Fibroblast of skin of left quadriceps (primary cell): ENCODE measurements at regions not wholly inside any gene's neighbourhood (a gene's known extent, or its start where the extent isn't known, plus 50 kb on each side); places are given as distances from the start of the nearest gene placed in this dataset.
"Not testable (repeated sequence)": the region's sequence is repeated elsewhere in the genome, so short reads cannot be mapped to it uniquely, and the experiment has no call there.

Experiments
- DNase-seq, 2 experiments: peaks; one replicate each; pipeline ENCODE4 v3.0.0-alpha.2; 2013; ENCODE audit warnings: low read depth in 2 of 2

DNA sequence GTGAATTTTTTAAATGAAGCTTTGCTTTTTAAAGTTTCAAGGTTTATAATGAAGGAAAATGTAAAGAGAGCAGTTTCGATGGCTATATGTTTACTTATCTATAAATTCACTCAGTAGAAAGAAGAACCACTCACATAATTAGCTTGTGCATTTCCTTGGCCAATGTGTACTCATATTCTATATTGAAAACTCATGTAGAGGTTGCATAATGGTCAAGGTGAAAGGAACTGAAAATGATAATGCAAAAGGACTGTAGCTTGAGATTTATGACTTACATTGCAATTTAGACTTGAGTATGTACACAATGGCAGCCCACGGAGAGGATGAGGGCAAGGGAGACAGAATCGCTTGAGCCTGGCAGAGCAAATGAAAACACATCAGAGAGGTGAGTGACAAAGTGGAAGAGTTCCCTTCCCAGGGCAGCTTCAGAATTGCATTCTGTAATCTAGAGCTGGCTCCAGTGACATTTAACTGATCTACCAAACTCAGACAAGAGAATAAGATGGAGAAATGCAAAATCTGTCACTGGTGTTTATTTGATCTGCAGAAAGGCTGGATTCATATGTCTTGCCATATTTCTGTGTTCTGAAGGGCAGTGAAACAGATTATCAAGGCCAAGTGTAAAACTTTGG, 191.8 kb downstream of the TMEM200A start:
- DNase-seq: no peak

DNA sequence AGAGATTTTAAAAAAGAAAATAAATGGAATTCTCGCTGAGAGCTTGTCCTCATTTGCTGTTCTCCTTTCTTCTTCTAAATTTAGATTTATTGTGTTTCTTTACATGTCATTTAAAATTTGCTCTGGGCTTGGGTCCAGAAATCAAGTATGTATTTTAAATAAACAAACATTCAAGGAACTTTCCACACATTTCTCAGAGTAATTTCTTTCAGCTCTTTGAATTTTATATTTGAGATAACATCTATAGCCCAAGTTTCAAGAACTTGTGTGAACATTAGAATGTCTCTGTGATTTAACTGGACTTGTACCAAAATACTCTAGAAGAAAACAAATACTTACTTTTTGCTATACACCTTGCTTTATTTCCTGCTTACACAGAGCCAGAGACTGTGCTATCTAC, 192.3 kb downstream of the TMEM200A start:
- DNase-seq: no peak

DNA sequence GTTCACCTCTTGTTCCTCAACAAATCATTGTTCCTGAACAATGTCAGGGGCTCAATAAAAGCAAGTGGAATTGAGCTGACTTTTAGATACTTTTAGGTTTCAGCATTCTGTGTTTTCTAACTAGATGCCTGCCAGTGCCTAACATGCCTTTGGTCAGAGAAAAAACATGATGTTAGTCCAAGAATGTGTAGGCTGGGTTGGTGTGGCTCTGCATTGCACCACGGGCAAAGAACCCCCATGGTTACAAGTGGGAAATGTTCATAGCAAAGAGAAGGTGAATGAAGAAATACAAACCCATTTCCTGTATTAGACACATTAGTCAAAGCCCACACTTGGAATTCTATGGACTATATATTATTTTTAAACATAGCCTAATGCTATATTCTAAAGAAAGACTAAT, 193.3 kb downstream of the TMEM200A start:
- DNase-seq: no peak

DNA sequence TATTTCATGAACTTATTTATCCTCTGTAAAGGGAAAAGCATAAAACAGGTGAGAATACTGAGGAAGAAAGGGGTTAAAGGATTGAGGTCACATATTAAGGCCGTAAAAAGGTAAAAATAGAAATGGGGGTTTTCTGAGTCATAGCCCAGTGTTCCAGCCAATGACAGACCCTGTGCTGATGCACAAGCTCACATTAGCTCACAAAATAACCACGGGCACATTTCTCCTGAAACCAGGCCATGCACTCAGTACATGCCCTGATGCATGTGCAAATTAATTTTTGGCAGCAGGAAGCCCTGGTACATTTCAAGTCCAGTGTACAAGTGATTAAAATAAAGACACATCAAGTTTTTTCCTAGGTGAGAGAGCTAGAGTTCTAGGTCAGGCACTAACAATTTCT, 194.4 kb downstream of the TMEM200A start:
- DNase-seq: no peak

DNA sequence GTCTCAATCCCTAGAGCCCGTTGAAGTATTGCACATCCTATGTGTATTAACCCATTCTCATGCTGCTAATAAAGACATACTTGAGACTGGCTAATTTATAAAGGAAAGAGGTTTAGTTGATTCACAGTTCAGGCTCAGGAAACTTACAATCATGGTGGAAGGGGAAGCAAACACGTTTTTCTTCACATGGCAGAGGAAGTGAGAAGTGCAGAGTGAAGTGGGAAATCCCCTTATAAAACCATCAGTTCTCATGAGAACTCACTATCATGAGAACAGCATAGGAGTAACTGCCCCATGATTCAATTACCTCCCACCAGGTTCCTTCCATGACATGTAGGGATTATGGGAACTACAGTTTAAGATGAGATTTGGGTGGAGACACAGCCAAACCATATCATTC, 195.3 kb downstream of the TMEM200A start:
- DNase-seq: not testable (repeated sequence)

DNA sequence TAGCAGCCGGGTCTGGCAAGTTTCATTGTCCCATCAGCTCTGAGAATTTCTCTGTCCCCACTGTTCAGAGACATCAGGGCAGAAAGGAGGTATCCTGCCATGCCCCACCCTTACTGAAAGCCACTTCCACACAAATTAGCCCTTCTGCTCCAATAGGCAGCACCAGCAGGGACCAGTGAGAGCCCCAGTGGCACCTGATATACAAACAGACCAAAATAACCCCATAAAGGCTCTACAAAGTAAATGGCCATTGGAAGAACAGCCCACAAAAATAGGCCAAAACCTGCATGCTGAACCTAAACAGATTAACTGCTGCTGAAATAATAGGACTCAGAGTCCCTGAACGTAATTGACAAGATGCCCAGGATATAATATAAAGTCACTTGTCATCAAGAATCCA, 199.9 kb downstream of the TMEM200A start:
- DNase-seq: no peak

DNA sequence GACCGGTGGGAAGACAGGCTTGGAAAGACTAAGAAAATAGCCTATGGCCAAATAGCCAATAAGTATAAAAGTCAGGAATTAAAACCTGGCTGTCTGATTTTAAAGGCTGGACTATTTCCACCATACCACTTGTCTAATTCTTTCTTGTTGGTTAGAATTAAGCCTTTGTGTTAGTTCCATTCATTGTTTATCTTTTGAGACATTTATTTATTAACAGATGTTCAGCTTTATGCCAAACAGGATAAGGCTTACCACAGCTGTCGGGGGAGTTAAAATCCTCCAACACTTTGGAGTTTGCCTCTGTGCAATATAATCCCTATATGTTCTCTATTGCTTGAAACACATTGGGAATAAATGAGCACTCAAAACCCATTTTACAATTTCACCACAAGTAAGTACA, 208.3 kb downstream of the TMEM200A start:
- no peak for DNase-seq

DNA sequence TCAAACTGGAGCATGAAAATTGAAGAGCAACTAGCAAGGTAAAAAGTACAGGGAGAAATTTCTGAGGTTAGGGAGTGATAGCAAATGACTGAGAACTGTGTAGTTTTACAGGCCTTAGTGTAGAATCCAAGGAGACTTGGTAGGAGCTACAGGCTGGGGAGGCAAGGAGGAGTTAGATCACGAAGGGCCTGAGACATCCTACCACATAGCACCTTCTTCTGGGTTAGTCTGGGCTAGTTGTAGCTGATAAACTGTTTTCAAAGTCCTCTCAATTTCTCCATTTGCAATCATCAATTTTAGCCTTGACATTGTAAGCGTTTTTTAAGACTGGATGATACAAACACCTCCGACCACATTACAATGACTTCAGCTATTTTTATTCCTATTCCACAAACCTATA, 209.7 kb downstream of the TMEM200A start:
- no peak for DNase-seq

DNA sequence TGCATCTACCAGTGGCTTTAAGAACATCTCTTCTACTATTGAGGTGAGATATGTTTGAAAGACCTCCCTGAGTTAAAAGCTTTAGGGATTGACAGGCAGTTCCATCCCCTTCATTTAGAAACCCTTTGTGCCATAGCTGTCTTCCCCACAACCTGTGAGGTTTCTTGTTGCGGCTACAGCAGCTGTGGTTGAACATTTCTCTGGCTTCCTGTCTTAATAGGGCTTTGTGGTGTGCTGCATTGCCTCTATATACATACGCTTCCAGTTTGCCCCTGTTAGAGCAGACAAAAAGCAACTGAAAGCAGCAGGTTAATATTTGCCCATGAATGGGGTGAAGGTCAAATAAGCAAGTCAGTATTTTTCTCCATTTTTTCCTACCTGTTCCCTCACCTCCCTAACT, 210.2 kb downstream of the TMEM200A start:
- DNase-seq: no peak

DNA sequence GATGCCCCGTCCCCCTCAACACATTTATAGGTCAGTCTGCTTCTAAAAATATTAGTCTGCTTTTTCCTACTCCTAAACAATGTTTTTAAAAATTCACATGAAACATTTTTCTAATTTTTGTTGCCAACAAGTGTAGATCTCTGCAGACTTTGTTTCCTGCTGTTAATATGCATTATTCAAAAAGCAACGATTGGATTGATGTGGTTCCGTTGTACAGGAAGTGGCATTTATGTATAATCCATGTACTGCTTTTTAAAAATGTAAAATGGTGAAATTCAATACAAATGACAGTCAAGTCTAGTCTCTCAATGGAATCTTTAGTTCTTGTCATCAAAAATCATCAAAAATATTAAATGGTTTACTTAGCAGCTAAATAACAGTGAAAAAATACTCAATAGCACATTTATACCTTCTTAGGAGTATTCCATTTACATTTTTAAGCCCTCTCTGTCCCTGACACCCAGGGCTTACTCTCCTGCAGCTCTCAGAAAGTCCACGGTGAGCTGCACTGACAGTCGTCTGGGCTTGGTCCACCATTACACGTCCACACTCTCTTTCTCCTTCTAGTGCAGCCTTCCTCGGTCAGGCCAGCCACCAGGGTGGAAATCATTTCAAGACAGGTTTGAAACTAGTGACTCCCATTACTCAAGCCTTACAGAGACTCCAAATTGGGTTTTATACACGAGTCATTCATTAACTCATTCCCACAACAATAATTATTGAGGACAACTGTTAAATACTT, 211.5 kb downstream of the TMEM200A start:
- DNase-seq: no peak

DNA sequence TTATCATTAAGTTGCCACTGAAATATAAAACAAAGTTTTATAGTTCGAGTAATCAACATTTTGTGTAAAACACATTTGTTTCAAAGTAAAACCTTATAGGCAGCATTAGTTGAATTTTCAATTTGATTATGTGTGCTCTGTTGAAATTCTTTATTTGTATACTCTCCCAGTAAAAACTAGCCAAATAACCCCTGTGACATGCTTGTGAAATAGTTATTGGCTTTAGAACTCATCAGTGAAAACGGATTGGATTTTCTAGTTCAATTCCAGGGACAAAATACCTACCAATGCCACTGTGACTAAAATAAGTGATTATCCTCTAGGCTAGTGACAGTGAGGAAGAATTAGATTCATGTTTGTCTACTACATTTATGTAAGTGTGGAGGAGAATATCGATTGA, 212.9 kb downstream of the TMEM200A start:
- no peak for DNase-seq

DNA sequence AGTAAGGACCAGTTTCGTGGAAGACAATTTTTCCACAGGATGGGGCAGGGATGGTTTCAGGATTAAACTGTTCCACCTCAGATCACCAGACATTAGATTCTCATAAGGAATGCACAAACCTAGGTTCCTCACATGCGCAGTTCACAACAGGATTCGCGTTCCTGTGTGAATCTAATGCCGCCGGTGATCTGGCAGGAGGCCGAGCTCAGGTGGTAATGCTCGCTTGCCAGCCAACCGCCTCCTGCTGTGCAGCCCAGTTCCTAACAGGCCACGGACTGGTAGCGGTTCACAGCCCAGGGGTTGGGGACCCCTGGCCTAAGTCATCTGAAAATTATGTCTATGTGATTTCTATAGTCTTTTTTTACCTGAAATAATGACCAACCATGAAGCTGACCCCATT, 217.5 kb downstream of the TMEM200A start:
- no peak for DNase-seq

DNA sequence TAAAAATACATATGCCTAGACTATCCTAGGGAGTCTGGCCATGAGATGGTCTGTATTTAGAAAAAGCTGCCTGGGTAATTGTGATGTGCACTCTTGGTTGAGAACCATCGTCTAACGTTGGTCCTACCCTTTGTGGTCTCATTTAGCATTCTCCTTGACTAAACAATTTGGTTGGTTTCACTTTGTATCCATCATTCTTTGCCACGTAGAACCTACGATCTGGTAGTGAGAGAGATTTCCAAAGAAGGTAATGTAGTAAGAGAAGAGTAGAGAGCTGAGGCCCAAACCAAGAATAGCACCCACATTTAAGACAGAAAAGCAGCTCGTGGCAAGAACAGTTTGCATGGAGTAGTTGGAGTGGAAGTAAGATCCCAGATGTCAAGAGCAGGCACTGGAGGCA, 219.8 kb downstream of the TMEM200A start:
- no peak for DNase-seq

DNA sequence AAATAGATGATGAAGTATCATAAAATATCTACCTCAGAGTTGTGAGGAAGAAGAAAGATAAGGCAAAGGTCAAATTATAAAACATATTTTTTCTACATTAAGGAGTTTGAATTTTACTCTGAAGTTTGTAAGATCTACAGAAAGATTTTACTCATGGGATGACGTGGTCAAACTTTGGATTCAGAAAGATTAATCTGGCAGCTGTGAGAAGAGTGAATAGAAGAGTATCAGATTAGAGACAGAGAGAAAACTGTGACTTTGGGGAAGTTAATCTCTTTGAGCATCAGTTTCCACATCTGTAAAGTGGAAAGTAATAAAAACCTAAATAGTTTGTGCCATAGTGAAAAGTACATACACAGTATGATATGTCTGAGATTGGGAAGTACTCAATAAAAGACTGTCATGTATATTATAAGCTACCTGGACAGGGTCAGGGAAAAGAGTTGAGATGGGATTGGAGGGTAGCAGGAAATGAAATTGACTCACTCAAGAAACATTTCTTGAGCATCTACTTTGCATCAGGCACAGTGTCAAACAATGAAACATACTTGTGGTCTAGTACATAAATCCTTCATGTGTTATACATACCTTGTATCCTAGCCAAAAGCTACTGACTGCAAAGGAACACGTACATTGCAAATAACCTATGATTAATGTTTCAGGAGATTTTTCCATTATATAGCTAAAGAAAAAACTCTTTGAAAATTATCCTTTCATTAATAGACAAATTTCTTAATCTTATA, 222.1 kb downstream of the TMEM200A start:
- DNase-seq: peak; percentile 87 to 88

DNA sequence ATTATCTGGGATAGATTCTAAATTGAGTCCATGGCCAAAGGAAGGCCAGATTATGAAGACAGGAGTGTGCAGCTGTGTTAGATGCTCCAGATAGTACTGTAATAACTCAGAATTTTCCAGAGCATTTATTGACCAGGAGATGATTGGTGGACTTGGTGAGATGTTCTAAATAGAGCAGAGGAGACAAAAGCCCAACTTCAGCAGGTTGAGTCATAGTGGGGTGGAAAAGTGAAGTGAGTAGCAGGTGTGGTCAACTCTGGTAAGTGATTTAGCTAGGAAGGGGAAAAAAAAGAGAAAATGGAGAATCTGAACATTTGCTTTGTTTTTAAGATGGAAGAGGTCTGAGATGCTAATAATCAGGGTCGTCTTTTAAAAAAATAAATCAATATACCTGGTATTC, 227.4 kb downstream of the TMEM200A start:
- DNase-seq: no peak

DNA sequence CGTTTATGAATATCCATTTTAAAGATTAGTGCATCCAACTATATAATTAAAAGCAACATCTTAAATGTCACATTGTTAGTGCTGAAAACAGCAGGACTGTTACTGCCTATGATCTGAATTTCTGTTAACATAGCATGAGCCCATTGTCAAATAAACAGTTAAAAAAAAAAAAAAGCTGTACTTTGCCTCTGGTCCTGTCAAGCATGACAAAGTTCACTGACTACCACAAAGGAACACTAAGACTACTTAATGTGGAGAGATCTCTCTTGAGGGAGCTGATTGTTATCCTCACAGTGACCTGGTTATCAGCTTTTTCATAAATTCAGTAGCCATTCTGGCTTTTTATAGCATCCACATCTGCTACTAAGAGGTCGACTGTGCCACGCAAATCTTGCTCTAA, 228.1 kb downstream of the TMEM200A start:
- DNase-seq: no peak

DNA sequence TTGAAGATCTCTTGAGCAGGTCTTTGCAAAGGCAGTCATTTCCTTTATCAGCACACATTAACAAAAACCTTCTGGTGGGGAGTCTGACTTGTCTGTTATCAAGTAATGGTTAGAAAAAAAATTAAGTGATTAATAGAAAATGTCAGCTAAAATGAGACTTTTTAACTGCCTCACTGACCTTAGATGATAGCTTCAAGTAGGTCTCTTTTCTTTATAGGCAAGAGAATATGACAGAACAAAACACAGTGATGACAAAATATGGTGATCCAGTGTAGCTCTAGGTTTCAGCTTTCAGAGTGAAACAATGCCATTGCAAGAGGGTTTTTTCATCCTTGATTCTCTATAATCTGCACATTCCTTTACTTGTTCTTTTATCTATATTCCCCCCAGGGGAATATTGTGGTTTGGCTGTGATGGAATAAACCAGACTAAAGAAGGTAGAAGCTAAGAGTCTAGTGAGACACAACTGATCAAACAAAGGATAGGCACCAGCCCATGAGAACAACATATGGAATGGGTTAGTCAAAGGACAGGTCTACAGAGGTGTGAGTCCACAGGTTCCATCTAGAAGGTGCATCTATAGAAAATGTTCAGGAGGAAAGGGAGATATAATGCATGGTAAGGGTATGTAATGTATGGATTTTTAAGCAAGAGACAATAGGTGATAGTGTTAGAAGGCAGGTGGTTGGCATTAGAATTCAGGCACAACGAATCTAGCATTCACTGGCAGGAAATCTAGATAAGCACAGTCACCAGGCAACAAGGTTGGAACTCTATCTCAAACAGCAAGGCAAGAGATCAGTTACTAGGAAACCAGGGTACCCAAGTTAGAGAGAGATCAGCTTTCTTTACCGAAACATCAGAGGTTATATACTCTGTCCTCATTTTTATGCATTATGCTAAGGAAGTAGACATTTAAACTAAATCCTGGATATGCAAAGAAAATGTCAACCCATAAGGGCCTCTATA, 228.9 kb upstream of the SMLR1 start:
- DNase-seq: peak; percentile 41 to 51

DNA sequence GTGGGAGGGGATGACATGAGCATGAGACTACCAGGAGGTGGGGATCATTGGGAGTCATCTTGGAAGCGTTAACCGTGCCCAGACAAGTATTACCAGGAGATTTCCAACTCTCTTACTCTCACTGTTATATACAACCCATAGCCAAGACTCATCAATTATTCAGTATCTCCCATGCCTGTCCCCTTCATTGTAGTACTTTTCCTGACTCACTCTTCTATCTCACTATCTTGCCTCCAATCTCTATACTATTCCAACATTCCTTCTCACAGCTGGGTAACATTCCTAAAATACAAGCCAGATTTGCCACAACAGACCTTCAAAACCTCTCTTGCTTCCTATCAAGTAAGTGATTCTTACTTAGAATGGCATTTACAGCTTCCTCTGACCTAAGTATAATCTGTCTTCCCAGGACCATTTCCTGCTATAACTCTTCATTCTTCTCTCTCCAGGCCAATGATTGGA, 226.3 kb upstream of the SMLR1 start:
- peak; percentile 87 to 88 for DNase-seq

DNA sequence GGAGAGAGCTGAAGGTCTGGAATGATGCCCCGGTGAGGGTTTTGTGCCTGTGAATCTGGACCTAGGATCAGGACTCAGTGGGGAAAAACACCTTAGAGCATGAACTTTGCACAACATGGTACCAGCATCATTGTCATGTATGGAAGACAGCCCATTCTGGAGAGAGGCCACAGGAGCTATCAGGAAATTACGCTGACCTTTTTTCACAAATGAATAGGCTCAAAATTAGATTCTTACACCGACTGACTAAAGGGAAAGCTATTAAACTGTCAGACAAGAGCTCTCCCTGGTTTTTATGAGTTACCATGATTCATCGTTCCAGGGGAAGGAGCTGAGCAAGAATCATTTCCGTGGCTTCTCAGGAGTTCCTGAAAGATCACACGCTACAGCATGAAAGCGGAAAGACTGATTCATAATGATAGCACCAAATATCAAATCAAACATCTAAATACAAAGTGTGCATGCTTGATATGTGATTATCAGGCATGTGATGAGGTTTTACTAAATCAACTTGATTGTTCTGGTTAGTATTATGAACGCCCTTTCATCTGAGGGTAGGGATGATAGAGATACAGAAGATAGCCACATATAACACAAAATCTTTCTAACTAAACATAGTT, 224.9 kb upstream of the SMLR1 start:
- peak; percentile 95 for DNase-seq

DNA sequence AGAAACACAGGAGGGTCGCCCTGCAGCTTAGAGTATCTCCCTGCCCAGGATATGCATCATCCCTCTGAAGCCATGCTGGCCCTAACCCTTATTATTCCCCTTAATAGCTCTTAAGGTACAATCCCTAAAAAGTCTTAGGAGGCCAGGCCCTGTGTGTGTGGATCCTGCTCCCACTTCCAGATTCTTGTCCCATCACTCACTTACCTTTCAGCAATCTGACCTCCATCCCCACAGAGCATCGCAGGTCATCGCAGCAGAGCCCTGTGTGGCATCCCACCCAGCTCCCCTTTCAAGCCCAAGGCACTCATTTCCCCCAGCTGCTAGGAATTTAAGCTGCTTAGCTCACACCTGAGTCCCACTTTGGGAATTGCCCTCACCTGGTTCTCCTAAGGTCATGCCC, 223.8 kb upstream of the SMLR1 start:
- no peak for DNase-seq

DNA sequence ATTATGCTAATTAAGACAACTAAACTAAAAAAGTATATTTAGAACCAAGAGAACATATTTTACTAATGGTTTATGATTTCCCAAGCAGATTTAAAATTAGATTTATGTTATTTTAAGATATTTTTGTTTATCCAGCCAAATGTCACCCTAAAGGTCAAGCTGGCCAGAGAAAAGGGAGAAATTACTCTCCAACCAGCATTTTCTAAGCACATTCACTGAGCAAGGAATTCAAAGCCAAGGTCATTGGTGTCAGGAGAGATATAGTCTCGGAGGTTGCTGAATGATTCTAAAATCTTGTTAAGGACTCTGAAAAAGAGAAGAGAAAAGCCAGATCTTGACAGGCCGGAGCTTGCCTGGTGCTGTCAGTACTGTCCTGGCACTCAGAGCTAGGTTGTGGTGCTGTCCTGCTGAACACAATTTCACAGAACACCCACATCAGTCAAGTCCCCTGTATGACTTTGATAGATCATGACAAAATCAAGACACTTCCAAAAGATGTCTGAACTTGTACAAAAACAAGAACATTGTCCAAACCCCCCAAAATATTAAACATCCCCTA, 222.3 kb upstream of the SMLR1 start:
- no peak for DNase-seq
